ENCODE measurements at regions not wholly inside any gene's neighbourhood (a gene's known extent, or its start where the extent isn't known, plus 50 kb on each side); places are given as distances from the start of the nearest gene placed in this dataset.
A peak's percentile ranks its signal among the peaks of the same experiment; 100 is the strongest.

- Histone ChIP-seq H3K9me3 (no peaks in the 10 kb centered on the region), H3K36me3 (no peaks in the 10 kb centered on the region), H3K27ac (peak overlapping the region; percentile 81), H3K4me3 (peak overlapping the region; percentile 21), H3K4me1 (peaks cover under 1% of the 10 kb centered on the region), H3K27me3 (no peaks in the 10 kb centered on the region)
- TF ChIP-seq EP300 (IDR thresholded peaks at IDR 0.05) (no peak), POLR2A (IDR thresholded peaks at IDR 0.05) (no peak), CTCF (IDR thresholded peaks at IDR 0.05) (no peak), POLR2AphosphoS5 (IDR thresholded peaks at IDR 0.05) (no peak)
- WGBS, result 56% methylated on average over 8 of the region's 8 CpGs
- no peak for DNase-seq (ENCODE audit: low spot score in 2 of 2)
Measured at GRCh38 chr2:238789317-238789806, 58.5 kb upstream of the TWIST2 start.

DNA sequence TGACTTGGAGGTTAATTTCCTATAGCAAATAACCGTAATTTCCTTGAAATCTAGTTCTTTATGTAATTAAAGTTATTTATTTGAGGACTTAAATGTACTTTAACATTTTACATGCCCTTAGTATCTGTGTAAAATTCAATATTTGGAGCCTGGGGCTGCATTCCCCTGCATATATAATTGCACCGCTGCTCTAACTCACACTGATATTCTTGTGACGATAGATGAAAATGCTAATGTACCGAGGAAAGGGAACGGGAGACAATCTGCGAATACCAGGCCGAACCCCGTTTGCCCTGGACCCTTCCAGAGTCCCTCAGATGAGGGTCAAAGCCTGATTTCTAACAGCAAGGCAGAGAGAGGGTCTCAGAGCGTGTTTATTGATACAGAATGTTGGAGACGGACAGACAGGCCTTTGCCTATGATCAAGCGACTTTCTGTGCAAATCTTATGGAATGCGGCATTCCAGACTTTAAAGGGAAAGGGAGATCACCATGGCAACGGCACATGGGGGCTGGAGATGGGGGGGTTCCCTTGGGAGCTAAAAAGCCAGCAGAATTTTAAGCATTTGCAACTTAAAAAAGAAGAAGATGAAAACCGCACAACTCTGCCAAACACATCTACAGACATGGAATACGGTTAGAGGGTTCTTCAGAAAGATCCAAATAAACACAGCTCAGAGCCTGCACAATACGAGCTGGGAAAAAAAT is 57.6 kb upstream of the TWIST2 start:
- Histone ChIP-seq H3K27ac (peak overlapping the region; percentile 81), H3K27me3 (no peaks in the 10 kb centered on the region), H3K36me3 (no peaks in the 10 kb centered on the region), H3K9me3 (no peaks in the 10 kb centered on the region), H3K4me3 (peak overlapping the region; percentile 4), H3K4me1 (no peaks in the 10 kb centered on the region)
- DNase-seq (ENCODE audit: low spot score in 2 of 2), result no peak
- no peak for TF ChIP-seq EP300 (IDR thresholded peaks at IDR 0.05)
- TF ChIP-seq CTCF (IDR thresholded peaks at IDR 0.05), result no peak
- TF ChIP-seq POLR2AphosphoS5 (IDR thresholded peaks at IDR 0.05), result no peak
- no peak for TF ChIP-seq POLR2A (IDR thresholded peaks at IDR 0.05)
- 63% methylated on average over 16 of the region's 16 CpGs for WGBS

GRCh38 chr2:238790833-238791230 is 57.1 kb upstream of the TWIST2 start:
- no peak for DNase-seq (ENCODE audit: low spot score in 2 of 2)
- Histone ChIP-seq H3K9me3 (no peaks in the 10 kb centered on the region), H3K27me3 (no peaks in the 10 kb centered on the region), H3K4me1 (no peaks in the 10 kb centered on the region), H3K27ac (peak overlapping the region; percentile 81), H3K36me3 (no peaks in the 10 kb centered on the region), H3K4me3 (peak overlapping the region; percentile 21)
- TF ChIP-seq POLR2A (IDR thresholded peaks at IDR 0.05) (peak in 1 of 2 donors; percentile 11), EP300 (IDR thresholded peaks at IDR 0.05) (no peak)
- WGBS, result 67% methylated on average over 12 of the region's 12 CpGs

DNA sequence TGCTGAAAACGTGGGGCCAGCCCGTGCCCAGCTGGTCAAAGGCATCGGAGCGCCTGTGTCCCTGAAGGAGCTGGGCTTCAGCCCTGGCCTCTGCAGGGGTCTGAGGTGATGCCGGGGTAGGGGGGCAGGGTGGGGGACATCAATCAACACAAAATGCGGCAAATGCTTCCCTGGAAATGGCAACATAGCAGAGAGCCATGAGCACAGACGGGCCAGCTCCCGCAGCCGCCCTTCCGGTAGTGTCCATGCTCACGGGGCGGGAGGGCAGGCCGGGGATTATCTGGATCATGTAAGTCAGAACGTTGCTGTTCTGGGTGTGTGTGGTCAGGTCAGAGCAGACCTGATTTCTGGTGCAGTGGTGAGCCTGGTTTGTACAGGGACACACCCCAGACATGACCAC is 56.5 kb upstream of the TWIST2 start:
- Histone ChIP-seq H3K4me3 (peak overlapping the region; percentile 21), H3K36me3 (no peaks in the 10 kb centered on the region), H3K9me3 (no peaks in the 10 kb centered on the region), H3K4me1 (no peaks in the 10 kb centered on the region), H3K27ac (peak overlapping the region; percentile 81), H3K27me3 (no peaks in the 10 kb centered on the region)
- WGBS, result 71% methylated on average over 14 of the region's 14 CpGs
- no peak for DNase-seq (ENCODE audit: low spot score in 2 of 2)
- TF ChIP-seq EP300 (IDR thresholded peaks at IDR 0.05), result no peak
- TF ChIP-seq CTCF (IDR thresholded peaks at IDR 0.05), result no peak
- TF ChIP-seq POLR2AphosphoS5 (IDR thresholded peaks at IDR 0.05), result no peak
- TF ChIP-seq POLR2A (IDR thresholded peaks at IDR 0.05), result no peak

GRCh38 chr2:238793306-238793705 is 54.6 kb upstream of the TWIST2 start:
- 86% methylated on average over 5 of the region's 5 CpGs for WGBS
- no peak for DNase-seq (ENCODE audit: low spot score in 2 of 2)

More at GRCh38 chr2:238793306-238793705, 54.6 kb upstream of the TWIST2 start:
- Histone ChIP-seq H3K27me3 (peaks cover 7% of the 10 kb centered on the region), H3K4me3 (no peak overlapping the region), H3K27ac (no peak overlapping the region), H3K36me3 (no peaks in the 10 kb centered on the region), H3K9me3 (no peaks in the 10 kb centered on the region), H3K4me1 (no peaks in the 10 kb centered on the region)
- TF ChIP-seq EP300 (IDR thresholded peaks at IDR 0.05), result no peak
- TF ChIP-seq CTCF (IDR thresholded peaks at IDR 0.05), result no peak
- no peak for TF ChIP-seq POLR2A (IDR thresholded peaks at IDR 0.05)
- no peak for TF ChIP-seq POLR2AphosphoS5 (IDR thresholded peaks at IDR 0.05)

Measured in suprapubic skin (tissue), 4 donors.